GM19452 (cell line): ENCODE measurements at regions not wholly inside any gene's neighbourhood (a gene's known extent, or its start where the extent isn't known, plus 50 kb on each side); places are given as distances from the start of the nearest gene placed in this dataset.
"Not testable (repeated sequence)": the region's sequence is repeated elsewhere in the genome, so short reads cannot be mapped to it uniquely, and the experiment has no call there.

ENCODE experiments used
- ATAC-seq: cut with Tn5 transposase; IDR thresholded peaks from one replicate; pipeline ENCODE4 v1.9.1; 2021; ENCODE audit not compliant: unreplicated experiment

DNA sequence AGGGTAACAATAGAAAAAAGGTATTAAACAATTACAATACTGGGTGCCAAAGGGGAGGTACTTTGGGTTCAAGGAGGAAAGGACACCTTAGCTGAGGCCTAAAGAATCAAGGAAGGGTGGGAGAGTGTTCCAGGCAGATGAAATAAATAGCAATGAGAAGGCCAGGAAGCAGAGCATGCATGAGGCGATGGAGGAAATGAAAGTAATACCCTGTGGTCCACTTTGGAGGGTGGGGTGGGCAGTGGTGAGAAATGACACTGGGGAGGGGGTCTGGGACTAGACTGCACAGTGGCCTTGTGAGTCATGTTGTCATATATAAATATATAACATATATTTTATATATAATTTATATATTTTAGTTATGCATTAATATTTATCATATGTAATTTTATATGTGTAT lies 55.9 kb downstream of the BHLHE40 start:
- ATAC-seq, result no peak

DNA sequence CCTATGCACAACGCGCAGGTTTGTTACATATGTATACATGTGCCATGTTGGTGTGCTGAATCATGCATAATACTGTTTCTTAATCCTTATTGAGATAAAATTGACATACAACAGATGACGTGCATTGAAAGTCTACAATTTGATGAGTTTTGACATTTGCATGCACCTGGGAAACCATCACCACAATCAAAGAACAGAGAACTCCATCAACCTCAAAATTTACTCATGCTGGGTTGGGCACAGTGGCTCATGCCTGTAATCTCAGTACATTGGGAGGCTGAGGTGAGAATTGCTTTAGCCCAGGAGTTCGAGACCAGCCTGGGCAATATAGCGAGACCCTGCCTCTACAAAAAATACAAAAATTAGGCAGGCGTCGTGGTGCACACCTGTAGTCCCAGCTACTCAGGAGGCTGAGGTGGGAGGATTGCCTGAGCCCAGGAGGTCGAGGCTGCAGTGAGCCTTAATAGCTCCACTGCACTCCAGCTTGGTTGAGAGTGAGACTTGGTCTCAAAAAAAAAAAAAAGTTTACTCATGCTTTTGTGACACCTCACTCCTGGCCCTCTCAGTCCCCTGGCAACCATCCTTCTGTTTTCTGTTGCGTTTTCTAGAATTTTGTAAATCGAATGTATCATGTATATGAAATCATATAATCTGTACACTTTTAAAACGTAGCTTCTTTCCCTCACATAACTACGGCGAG lies 56.6 kb downstream of the BHLHE40 start:
- ATAC-seq, result no peak

DNA sequence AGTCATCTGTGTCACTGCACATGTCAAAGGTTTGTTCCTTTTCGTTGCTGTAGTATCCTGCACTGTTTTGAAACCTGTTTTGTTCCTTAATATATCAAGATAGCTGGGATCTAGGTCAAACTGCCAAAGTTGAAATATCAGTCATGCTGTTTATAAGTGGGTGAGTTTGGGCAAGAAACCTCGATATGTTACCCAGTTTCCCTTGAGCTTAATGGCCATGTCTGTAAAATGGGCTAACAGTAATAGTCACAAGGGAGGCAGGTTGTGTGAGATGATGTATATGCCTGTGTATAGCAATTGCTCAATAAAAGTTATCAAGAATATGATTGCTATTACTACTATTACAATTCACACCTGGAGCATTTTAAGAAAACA lies 57.1 kb downstream of the BHLHE40 start:
- no peak for ATAC-seq

- no peak for ATAC-seq
Measured at GRCh38 chr3:5036858-5037257, 57.6 kb downstream of the BHLHE40 start.

DNA sequence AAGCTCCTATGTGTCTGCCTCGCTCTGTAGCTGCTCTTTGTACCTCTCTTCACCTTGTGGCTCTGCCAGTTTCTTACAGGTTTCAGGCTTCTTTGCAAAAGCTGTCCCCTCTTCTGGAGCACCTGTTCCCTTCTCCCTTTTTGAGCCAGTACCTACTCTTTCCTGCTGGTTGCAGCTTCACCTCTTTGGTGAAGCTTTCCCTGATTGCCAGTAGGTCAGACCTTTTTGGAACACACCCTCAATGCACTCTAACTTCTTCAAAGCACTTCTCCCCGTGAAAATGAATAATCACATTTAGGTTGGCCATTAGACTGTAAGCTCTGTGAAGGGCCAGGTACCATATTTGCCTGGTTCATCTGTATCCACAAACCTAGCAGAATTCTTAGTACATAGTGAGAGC lies 60.3 kb downstream of the BHLHE40 start:
- ATAC-seq, result no peak

GRCh38 chr3:5041315-5041714 lies 62.1 kb downstream of the BHLHE40 start:
- no peak for ATAC-seq

GRCh38 chr3:5045961-5046360 lies 66.7 kb downstream of the BHLHE40 start:
- ATAC-seq, result no peak

DNA sequence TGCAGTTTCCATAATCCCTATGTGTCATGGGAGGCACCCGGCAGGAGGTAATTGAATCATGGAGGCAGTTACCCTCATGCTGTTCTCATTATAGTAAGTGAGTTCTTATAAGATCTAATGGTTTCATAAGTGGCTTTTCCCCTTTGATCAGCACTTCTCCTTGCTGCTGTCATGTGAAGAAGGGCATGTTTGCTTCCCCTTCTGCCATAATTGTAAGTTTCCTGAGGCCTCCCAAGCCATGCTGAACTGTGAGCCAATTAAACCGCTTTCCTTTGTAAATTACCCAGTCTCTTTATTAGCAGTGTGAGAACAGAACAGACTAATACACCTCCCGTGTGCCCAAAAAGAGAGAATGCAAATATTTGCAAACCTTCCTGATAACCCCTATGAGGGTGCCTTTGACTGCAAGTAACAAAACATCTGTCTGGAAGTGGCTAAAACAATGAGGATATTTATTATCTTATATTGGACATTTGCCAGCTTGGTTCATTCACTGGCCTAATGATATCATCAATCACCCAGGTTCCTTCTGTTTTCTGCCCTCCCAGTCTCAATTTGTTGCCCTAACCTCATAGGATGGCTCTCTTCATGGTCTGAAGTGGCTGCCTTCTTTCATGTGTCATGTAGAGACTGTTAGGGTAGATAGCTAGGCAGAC lies 68.7 kb downstream of the BHLHE40 start:
- ATAC-seq, result no peak

DNA sequence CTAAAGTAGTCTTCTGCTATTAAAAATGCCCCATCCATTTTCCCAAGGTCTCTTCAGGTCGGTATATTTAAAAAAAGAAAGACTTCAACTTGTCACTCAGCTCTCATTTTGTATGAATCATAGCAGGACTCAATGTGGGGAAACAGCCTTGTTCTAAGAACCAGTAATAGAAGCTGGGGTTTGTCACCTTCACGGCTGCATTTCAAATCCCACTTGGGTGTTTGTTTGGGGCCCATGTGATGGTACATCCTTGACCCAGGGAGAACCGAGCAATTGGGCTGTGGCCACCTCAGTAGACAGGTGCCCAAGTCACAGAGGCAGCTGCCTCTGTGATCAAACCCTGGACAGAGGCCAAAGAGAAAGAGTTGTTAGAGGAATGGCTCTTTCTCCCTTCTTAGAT lies 70.3 kb upstream of the ARL8B start:
- peak; percentile 76 for ATAC-seq

- ATAC-seq, result no peak
Measured at GRCh38 chr3:5052247-5052646, 69.8 kb upstream of the ARL8B start.

- no peak for ATAC-seq
Measured at GRCh38 chr3:5053021-5053831, 68.9 kb upstream of the ARL8B start.

GRCh38 chr3:5054098-5054497 lies 68.0 kb upstream of the ARL8B start:
- no peak for ATAC-seq

GRCh38 chr3:5054579-5054978 lies 67.5 kb upstream of the ARL8B start:
- not testable (repeated sequence) for ATAC-seq

- ATAC-seq, result no peak
Measured at GRCh38 chr3:5055357-5056110, 66.6 kb upstream of the ARL8B start.

- no peak for ATAC-seq
Measured at GRCh38 chr3:5056111-5056391, 66.0 kb upstream of the ARL8B start.

DNA sequence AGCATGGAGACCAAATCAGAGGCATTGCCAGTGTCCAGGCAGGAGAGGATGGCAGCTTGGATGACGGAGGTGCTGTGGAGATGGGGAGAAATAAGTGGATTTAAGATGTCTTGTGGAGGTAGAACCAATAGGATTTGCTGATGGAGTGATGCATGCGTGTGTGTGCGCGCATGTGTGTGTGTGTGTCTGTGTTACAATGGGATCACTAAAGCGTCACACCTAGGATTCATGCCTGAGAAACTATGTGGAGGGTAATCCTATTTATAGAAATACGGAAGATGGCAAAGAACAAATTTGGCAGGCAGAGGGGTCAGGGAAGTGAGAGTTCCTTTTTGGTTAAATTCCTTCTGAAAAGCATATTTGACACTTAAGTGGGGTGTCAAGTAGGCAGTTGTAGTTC lies 64.8 kb upstream of the ARL8B start:
- ATAC-seq, result no peak

DNA sequence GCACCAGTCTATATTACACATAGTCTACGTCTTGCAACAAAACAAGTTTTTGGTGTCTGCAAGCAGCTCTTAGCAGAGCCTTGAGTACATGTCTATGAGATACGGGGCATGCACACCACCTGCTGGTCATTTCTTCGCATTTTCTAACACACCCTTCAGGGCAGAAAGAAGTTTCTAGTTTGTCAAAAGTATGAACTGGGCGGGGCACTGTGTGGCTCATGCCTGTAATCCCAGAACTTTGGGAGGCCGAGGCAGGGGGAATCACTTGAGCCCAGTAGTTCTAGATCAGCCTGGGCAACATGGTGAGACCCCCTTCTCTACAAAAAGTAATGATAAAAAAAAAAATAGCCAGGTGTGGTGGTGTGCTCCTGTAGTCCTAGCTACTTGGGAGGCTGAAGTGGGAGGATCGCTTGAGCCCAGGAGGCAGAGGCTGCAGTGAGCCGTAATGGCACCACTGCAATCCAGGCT lies 64.2 kb upstream of the ARL8B start:
- ATAC-seq, result peak; percentile 89

DNA sequence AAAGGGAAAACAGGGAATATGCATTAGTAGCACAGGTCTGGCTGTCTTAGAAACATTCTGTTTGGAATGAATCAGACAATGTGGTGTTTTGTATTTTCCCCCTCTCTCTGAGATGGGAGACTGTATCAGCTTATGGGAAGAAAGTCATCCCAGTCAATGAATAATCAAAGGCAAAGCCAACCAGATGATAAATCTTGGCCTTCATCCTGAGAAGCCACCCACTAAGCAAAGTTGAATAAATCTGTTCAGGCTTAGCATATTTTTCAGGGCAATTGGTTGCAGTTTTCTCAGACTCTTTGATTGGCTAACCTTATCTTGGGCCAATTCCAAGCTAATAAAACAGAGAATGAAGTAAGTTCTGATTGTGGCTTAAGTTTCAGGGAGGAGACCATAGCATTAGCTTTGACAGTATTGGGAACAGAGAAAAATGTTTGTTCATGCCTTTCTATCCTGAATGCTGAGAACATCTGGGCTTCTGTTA lies 63.6 kb upstream of the ARL8B start:
- ATAC-seq, result no peak

DNA sequence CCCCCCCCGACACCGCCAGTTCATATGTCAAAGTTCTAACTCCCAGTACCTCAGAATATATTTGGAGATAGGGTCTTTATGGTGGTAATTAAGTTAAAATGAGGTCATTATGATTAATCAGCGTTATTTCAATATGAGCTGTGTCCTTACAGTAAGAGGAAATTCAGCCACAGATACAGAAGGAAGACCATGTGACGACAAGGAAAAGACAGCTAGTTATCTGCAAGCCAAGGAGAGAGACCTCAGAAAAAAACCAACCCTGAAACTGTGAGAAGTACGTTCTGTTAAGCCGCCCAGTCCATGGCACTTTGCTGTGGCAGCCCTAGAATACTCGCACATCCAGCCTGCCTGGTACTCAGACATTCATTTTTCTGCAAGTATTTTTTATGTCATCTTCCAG lies 62.3 kb upstream of the ARL8B start:
- ATAC-seq, result no peak

DNA sequence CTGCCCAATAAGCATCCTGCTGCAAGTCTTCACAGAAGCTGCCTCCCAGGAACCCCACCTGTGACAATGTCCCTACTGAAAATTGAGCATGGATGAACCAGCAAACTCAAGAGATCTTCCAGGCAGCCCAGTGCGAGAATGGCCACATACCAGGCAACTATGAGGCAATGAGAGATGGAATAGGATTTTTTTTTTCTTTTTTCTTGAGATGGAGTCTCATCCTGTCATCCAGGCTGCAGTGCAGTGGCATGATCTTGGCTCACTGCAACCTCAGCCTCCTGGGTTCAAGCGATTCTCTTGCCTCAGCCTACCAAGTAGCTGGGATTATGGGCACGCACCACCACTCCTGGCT lies 60.9 kb upstream of the ARL8B start:
- ATAC-seq, result no peak

DNA sequence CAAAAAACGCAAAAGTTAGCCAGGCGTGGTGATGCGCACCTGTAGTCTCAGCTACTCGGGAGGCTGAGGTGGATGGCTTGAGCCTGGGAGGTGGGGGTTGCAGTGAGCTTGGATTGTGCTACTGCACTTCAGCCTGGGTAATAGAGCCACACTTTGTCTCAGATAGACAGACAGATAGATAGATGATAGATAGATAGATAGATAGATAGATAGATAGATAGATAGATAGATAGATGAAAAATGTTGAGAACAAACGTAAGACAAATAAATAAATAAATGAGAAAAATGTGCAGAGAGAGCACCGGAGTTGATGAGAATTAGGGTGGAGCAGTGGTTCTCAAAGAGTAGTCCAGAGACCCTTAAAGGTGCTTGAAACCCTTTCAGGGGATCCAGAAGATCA lies 58.4 kb upstream of the ARL8B start:
- no peak for ATAC-seq
